B cell (primary cell): ENCODE measurements at regions not wholly inside any gene's neighbourhood (a gene's known extent, or its start where the extent isn't known, plus 50 kb on each side); places are given as distances from the start of the nearest gene placed in this dataset.

Experiments used
- ATAC-seq: fragments of 200-7000 bp; cut with Tn5 transposase; one replicate; pipeline ENCODE4 v1.10.0; 2021; ENCODE audit warnings: low read depth, mild to moderate bottlenecking, moderate number of reproducible peaks, moderate library complexity
- CTCF ChIA-PET: fragments of 350-600 bp; sonication (Branson Sonifier 250); formaldehyde crosslinking; loops from one replicate; lab custom pipeline; 2021; ENCODE audit warnings: antibody characterized with exemption, inconsistent platforms; lab: Charles Lee
- POLR2A ChIA-PET: fragments of 350-600 bp; sonication (Branson Sonifier 250); formaldehyde crosslinking; loops from one replicate; lab custom pipeline; 2021; ENCODE audit warnings: antibody characterized with exemption; lab: Charles Lee
- DNase-seq: peaks from one replicate; pipeline ENCODE4 v3.0.0; 2013
- H2AFZ ChIP-seq: 2 replicates; pipeline ENCODE4 v1.6.1; 2012; ENCODE audit warnings: mild to moderate bottlenecking, low read depth, low read length; ENCODE audit not compliant: insufficient read depth, poor library complexity, severe bottlenecking
- H3K27ac ChIP-seq, 2 donors: 1 replicate in 1 of 2; 2 replicates in 1 of 2; pipeline ENCODE4 v1.5.1; 2012 to 2013; ENCODE audit warnings: low read length in 2 of 2, mild to moderate bottlenecking in 2 of 2, moderate library complexity in 1 of 2
- H3K27me3 ChIP-seq, 4 experiments: fragments of 200-600 bp in 1 of 4; sonication (generic) in 1 of 4; replicated peaks in 1 of 4; 1 replicate in 2 of 4; 2 replicates in 2 of 4; pipeline versions ENCODE4 v1.6.1 to v1.7.0; 2013 to 2016; ENCODE audit warnings: low read length in 3 of 4, mild to moderate bottlenecking in 2 of 4, mixed read lengths in 1 of 4, moderate library complexity in 1 of 4; ENCODE audit not compliant: insufficient read depth in 4 of 4, control insufficient read depth in 3 of 4; ENCODE audit errors: control extremely low read depth in 1 of 4
- H3K36me3 ChIP-seq, 2 experiments: replicated peaks in 1 of 2; 1 replicate in 1 of 2; 2 replicates in 1 of 2; pipeline versions ENCODE4 v1.6.1 to v1.7.1; 2013; ENCODE audit warnings: low read length in 1 of 2; ENCODE audit not compliant: insufficient read depth in 2 of 2, control insufficient read depth in 1 of 2; ENCODE audit errors: control extremely low read depth in 1 of 2, extremely low read depth in 1 of 2
- H3K4me1 ChIP-seq, 2 donors: fragments of 200-600 bp in 1 of 2; sonication (generic) in 1 of 2; 1 replicate in 1 of 2; 2 replicates in 1 of 2; pipeline versions ENCODE4 v1.5.1 to v1.6.1; 2013 to 2017; ENCODE audit warnings: low read length in 2 of 2; ENCODE audit not compliant: control insufficient read depth in 2 of 2, insufficient read depth in 2 of 2
- H3K4me2 ChIP-seq: replicated peaks from 2 replicates; pipeline ENCODE3; 2012; ENCODE audit warnings: mild to moderate bottlenecking, low read depth, low read length; ENCODE audit not compliant: poor library complexity, severe bottlenecking
- H3K4me3 ChIP-seq, 5 experiments: fragments of 200-600 bp in 1 of 5; sonication (generic) in 1 of 5; 1 replicate in 3 of 5; 2 replicates in 2 of 5; pipeline versions ENCODE4 v1.5.1 to v1.7.0; 2011 to 2016; ENCODE audit warnings: low read length in 4 of 5, mild to moderate bottlenecking in 4 of 5, low read depth in 2 of 5, control low read depth in 1 of 5, moderate library complexity in 1 of 5; ENCODE audit not compliant: insufficient read depth in 1 of 5; ENCODE audit errors: control extremely low read depth in 1 of 5, extremely low read depth in 1 of 5
- H3K79me2 ChIP-seq: fragments of 200-600 bp; sonication (generic); one replicate; pipeline ENCODE4 v1.6.0; 2016; ENCODE audit warnings: low read length; ENCODE audit not compliant: control insufficient read depth, insufficient read depth
- H3K9ac ChIP-seq: fragments of 200-600 bp; sonication (generic); 2 replicates; pipeline ENCODE4 v1.6.1; 2017; ENCODE audit warnings: mild to moderate bottlenecking, low read length, moderate library complexity
- H3K9me3 ChIP-seq, 3 donors: one replicate each; pipeline versions ENCODE4 v1.6.1 to v1.7.1; 2013; ENCODE audit warnings: low read length in 2 of 3; ENCODE audit not compliant: control insufficient read depth in 2 of 3, insufficient read depth in 1 of 3; ENCODE audit errors: control extremely low read depth in 1 of 3
- H4K20me1 ChIP-seq: 2 replicates; pipeline ENCODE4 v1.6.0; 2012; ENCODE audit warnings: mild to moderate bottlenecking, low read length; ENCODE audit not compliant: insufficient read depth, control insufficient read depth, poor library complexity, severe bottlenecking
- H3K27ac Mint-ChIP-seq: one replicate; pipeline ENCODE4 v1.8.0; 2021; ENCODE audit warnings: mixed read lengths
- H3K27me3 Mint-ChIP-seq: one replicate; pipeline ENCODE4 v1.8.0; 2021; ENCODE audit warnings: mixed read lengths
- H3K4me1 Mint-ChIP-seq: one replicate; pipeline ENCODE4 v1.8.0; 2021; ENCODE audit warnings: mixed read lengths
- H3K4me3 Mint-ChIP-seq: one replicate; pipeline ENCODE4 v1.8.0; 2021; ENCODE audit warnings: mixed read lengths
- H3K9me3 Mint-ChIP-seq: one replicate; pipeline ENCODE4 v1.8.0; 2022; ENCODE audit warnings: mixed read lengths; ENCODE audit not compliant: insufficient read depth
- CTCF ChIP-seq: fragments of 200-600 bp; IDR thresholded peaks from one replicate; pipeline ENCODE4 v1.8.0; 2022; ENCODE audit warnings: antibody characterized with exemption, mild to moderate bottlenecking
- EZH2 ChIP-seq: IDR thresholded peaks from 2 replicates; pipeline ENCODE4 v1.6.1; 2012; ENCODE audit warnings: borderline replicate concordance, low read depth, mild to moderate bottlenecking, moderate library complexity, low read length; ENCODE audit not compliant: insufficient read depth, poor library complexity, severe bottlenecking
- WGBS: methylation state at CpG from one replicate; pipeline ENCODE4 v1.1.5; 2013; ENCODE audit warnings: missing lambda C conversion rate; ENCODE audit not compliant: insufficient coverage; 5-methylcytosine and 5-hydroxymethylcytosine counted together
- intact Hi-C: fragments of 100-400 bp; cut with micrococcal nuclease; formaldehyde crosslinking; loops from one replicate; pipeline ENCODE4 v1.10.0; 2022

DNA sequence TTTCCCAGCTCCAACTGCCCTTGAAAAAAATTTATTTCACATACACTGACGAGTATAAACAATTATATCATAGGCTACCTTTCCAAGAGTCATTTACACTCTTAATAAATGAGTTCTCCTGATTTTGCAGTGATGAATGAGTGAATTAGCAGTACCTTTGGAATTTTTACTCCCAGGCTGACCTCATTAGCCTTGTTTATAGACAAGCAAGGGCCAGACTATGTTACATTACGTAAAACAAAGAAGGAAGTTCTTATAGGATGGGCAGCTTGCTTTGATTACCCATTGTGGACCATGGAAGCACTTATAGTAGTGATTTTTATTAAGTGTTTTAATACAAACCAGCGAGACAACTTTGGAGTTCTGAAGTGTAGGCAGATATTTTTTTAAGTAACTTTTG lies 112.9 kb upstream of the C1QTNF7 start:
- Histone ChIP-seq H4K20me1 (no peaks in the 10 kb centered on the region), H3K27me3 (no peaks in the 10 kb centered on the region), H2AFZ (no peak overlapping the region), H3K9ac (no peak overlapping the region), H3K36me3 (no peaks in the 10 kb centered on the region), H3K27ac (no peak overlapping the region), H3K9me3 (peaks cover 0 to 8% (median 5%) of the 10 kb centered on the region in 3 donors), H3K4me3 (no peak overlapping the region), H3K4me2 (no peak overlapping the region), H3K4me1 (no peaks in the 10 kb centered on the region), H3K79me2 (no peaks in the 10 kb centered on the region)
- WGBS, result 67% methylated on average over 1 of the region's 3 CpGs
- Mint-ChIP-seq H3K27me3 (peaks cover 3% of the 10 kb centered on the region), H3K4me1 (no peaks in the 10 kb centered on the region), H3K9me3 (peaks cover 3% of the 10 kb centered on the region), H3K27ac (no peak overlapping the region), H3K4me3 (no peak overlapping the region)
- ChIA-PET CTCF (no interaction called here), POLR2A (no interaction called here)
- ATAC-seq (no peak), DNase-seq (no peak)
- no peak for TF ChIP-seq CTCF
- no peak for TF ChIP-seq EZH2
- intact Hi-C loops, result no loop called here

- ATAC-seq (no peak), DNase-seq (no peak)
- ChIA-PET POLR2A (no interaction called here), CTCF (no interaction called here)
- intact Hi-C loops, result no loop called here
- WGBS, result no CpG with 5 or more reads among the region's 3 CpGs
- no peaks in the 10 kb centered on the region for H3K4me1 Mint-ChIP-seq
- Histone ChIP-seq H3K4me1 (no peaks in the 10 kb centered on the region), H3K79me2 (no peaks in the 10 kb centered on the region), H3K4me3 (no peak overlapping the region), H3K9ac (no peak overlapping the region), H2AFZ (no peak overlapping the region), H4K20me1 (no peaks in the 10 kb centered on the region), H3K36me3 (no peaks in the 10 kb centered on the region), H3K27me3 (peaks cover 0 to 2% (median 0%) of the 10 kb centered on the region in 4 experiments), H3K4me2 (no peak overlapping the region), H3K27ac (no peak overlapping the region), H3K9me3 (no peaks in the 10 kb centered on the region)
- H3K27ac Mint-ChIP-seq, result no peak overlapping the region
- no peaks in the 10 kb centered on the region for H3K9me3 Mint-ChIP-seq
- no peak overlapping the region for H3K4me3 Mint-ChIP-seq
- H3K27me3 Mint-ChIP-seq, result peaks cover 10% of the 10 kb centered on the region
- TF ChIP-seq EZH2, result no peak
- no peak for TF ChIP-seq CTCF
Observed at GRCh38 chr4:15317246-15317645, 110.6 kb upstream of the C1QTNF7 start.
